CD4-positive, alpha-beta T cell treated with Interleukin-1 beta for 1 hour (primary cell): ENCODE measurements at regions not wholly inside any gene's neighbourhood (a gene's known extent, or its start where the extent isn't known, plus 50 kb on each side); places are given as distances from the start of the nearest gene placed in this dataset.

Experiments used
- DNase-seq, 2 donors: peaks; one replicate each; pipeline ENCODE4 v3.0.0-alpha.2; 2020 to 2022

- no peak for DNase-seq
Observed at GRCh38 chr13:65653613-65654012, 1576.5 kb downstream of the PCDH9 start.

GRCh38 chr13:65650321-65650720, 1579.8 kb downstream of the PCDH9 start:
- DNase-seq, result no peak

GRCh38 chr13:65642996-65643395, 1587.1 kb downstream of the PCDH9 start:
- no peak for DNase-seq

- DNase-seq, result no peak
Observed at GRCh38 chr13:65642301-65642700, 1587.8 kb downstream of the PCDH9 start.

GRCh38 chr13:65638572-65639168, 1591.5 kb downstream of the PCDH9 start:
- no peak for DNase-seq

GRCh38 chr13:65633806-65634205, 1596.3 kb downstream of the PCDH9 start:
- no peak for DNase-seq

GRCh38 chr13:65631078-65631477, 1599.1 kb downstream of the PCDH9 start:
- DNase-seq, result no peak

- no peak for DNase-seq
Observed at GRCh38 chr13:65629926-65630325, 1600.2 kb downstream of the PCDH9 start.

- DNase-seq, result no peak
Observed at GRCh38 chr13:65623148-65623547, 1607.0 kb downstream of the PCDH9 start.

- DNase-seq, result no peak
Observed at GRCh38 chr13:65615506-65615905, 1614.6 kb downstream of the PCDH9 start.

GRCh38 chr13:65613004-65613403, 1617.1 kb downstream of the PCDH9 start:
- no peak for DNase-seq

- no peak for DNase-seq
Observed at GRCh38 chr13:65609350-65609749, 1620.8 kb downstream of the PCDH9 start.

- DNase-seq, result no peak
Observed at GRCh38 chr13:65606622-65607021, 1623.5 kb downstream of the PCDH9 start.

GRCh38 chr13:65605396-65605795, 1624.7 kb downstream of the PCDH9 start:
- no peak for DNase-seq

GRCh38 chr13:65603160-65603559, 1627.0 kb downstream of the PCDH9 start:
- DNase-seq, result no peak

- DNase-seq, result no peak
Observed at GRCh38 chr13:65601855-65602254, 1628.3 kb downstream of the PCDH9 start.

- no peak for DNase-seq
Observed at GRCh38 chr13:65600702-65601101, 1629.4 kb downstream of the PCDH9 start.

- DNase-seq, result no peak
Observed at GRCh38 chr13:65597839-65598818, 1632.0 kb downstream of the PCDH9 start.

GRCh38 chr13:65595916-65596315, 1634.2 kb downstream of the PCDH9 start:
- DNase-seq, result no peak

- no peak for DNase-seq
Observed at GRCh38 chr13:65594298-65594781, 1635.8 kb downstream of the PCDH9 start.

- DNase-seq, result no peak
Observed at GRCh38 chr13:65593298-65593874, 1636.8 kb downstream of the PCDH9 start.

GRCh38 chr13:65592731-65593130, 1637.4 kb downstream of the PCDH9 start:
- DNase-seq, result no peak

GRCh38 chr13:65585346-65585745, 1644.8 kb downstream of the PCDH9 start:
- DNase-seq, result no peak

GRCh38 chr13:65584126-65584525, 1646.0 kb downstream of the PCDH9 start:
- no peak for DNase-seq
